HG03097 (cell line): ENCODE measurements at regions not wholly inside any gene's neighbourhood (a gene's known extent, or its start where the extent isn't known, plus 50 kb on each side); places are given as distances from the start of the nearest gene placed in this dataset.

ENCODE experiments used
- ATAC-seq: cut with Tn5 transposase; IDR thresholded peaks from one replicate; pipeline ENCODE4 v1.9.1; 2021; ENCODE audit not compliant: unreplicated experiment, low FRiP score

- no peak for ATAC-seq
Measured at GRCh38 chr5:142386137-142387023, 61.6 kb upstream of the SPRY4 start.

DNA sequence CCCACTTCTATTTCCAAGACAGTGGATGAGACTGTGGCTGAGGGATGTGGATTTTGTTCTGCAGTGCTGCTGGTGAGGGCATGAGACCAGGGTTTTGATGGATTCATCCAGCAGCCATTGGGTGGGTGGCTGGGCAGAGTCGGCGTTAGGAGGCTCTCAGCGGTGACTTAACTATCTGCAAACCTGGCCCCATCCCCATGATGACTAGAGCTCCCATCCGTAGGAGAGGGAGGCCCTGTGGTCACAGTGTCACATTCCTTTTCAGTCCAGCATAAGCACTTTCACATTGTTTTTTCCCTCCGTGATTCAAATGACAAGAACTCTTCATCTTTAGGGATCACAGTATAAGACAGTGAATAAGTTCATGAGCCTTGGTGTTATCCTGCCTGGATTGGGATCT is 60.4 kb upstream of the SPRY4 start:
- no peak for ATAC-seq

- ATAC-seq: no peak
Measured at GRCh38 chr5:142384014-142384413, 59.2 kb upstream of the SPRY4 start.

DNA sequence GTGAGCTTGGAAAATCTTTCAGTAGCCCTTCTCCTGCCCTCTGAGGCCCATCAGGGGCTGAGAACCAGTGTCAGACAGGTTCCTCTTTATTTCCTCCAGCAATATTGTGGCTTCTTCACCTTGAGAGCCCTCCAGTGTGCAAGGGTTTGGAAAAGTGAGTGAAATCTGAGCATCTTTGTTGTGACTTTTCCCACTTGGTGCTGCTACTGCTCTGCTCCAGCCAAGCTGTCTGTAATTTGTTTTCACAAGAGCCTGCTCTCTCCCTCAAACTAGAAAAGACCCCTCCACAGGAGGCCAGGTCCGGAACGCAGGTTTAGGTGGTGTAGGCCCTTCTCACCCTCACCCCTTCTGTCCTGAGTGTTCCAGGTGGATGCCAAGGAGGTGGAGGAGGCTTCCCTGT is 57.4 kb upstream of the SPRY4 start:
- ATAC-seq: no peak

DNA sequence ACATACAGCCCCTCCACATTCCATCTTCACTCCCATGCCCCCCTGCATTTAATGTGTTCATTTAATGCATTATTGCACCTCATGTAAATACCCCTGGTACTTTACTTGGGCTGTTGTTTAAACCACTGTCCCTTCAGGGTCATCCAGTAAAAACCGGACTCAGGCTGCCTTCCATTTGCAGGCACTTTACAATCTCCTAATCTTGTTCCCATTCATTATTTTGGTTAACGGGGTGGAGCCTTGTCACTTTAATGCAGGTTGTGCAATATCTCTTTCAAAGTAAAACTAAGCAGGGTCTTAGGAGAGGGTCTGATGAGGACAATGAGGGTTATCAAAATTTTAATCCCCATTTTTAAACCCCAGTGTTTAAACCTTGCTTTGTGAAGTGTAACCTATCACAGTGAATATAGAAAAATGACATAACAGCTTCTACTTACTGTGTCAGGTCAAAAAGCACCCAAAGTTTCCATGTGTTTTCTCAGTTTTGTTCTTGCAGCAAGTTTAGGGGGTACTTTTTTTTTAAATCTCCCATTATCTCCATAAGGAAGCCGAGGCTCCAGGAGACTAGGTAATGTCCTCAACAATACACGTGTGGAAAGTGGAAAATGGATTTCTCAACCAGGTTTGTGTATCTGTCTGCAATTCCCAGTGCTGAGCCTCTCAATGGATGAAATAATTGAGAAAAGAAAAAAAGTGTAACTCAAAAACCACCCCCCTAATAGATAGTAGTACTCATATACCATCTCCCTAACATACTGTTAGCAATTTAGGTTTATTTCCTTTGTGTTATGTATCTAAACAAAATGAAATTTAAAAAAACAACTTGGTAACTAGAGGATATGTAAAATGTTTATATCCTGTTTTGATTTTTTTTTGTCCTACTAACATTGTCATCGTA is 54.2 kb upstream of the SPRY4 start:
- no peak for ATAC-seq

- ATAC-seq: no peak
Measured at GRCh38 chr5:142375944-142376411, 51.2 kb upstream of the SPRY4 start.
